GM21717 (cell line): ENCODE measurements at regions not wholly inside any gene's neighbourhood (a gene's known extent, or its start where the extent isn't known, plus 50 kb on each side); places are given as distances from the start of the nearest gene placed in this dataset.
"Not testable (repeated sequence)": the region's sequence is repeated elsewhere in the genome, so short reads cannot be mapped to it uniquely, and the experiment has no call there.

ENCODE experiments used
- ATAC-seq: cut with Tn5 transposase; IDR thresholded peaks from one replicate; pipeline ENCODE4 v1.9.1; 2021; ENCODE audit warnings: mild to moderate bottlenecking, moderate library complexity; ENCODE audit not compliant: unreplicated experiment

GRCh38 chr2:198546122-198546521 lies 741.7 kb downstream of the PLCL1 start:
- no peak for ATAC-seq

- no peak for ATAC-seq
These were observed 741.0 kb downstream of the PLCL1 start for GRCh38 chr2:198545411-198545810.

DNA sequence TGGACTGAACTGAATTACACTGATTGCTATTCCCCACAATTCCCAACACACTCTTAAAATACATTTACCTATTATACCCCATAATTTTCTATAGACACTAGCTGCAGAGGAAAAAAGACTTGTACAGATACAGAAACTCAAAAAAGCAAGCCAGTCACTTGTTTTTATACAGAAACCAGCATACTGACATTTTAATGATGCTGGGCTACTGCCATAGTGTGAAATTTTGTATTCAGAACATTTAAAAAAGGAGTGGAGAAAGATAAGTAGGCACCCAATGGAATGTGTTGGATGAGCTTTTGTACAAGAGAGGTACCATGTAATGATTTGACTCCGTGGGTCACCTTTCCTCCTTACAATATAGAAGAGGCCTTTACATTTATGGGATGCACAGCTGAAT lies 740.1 kb downstream of the PLCL1 start:
- ATAC-seq = no peak

- ATAC-seq = no peak
These were observed 730.4 kb downstream of the PLCL1 start for GRCh38 chr2:198534756-198535155.

DNA sequence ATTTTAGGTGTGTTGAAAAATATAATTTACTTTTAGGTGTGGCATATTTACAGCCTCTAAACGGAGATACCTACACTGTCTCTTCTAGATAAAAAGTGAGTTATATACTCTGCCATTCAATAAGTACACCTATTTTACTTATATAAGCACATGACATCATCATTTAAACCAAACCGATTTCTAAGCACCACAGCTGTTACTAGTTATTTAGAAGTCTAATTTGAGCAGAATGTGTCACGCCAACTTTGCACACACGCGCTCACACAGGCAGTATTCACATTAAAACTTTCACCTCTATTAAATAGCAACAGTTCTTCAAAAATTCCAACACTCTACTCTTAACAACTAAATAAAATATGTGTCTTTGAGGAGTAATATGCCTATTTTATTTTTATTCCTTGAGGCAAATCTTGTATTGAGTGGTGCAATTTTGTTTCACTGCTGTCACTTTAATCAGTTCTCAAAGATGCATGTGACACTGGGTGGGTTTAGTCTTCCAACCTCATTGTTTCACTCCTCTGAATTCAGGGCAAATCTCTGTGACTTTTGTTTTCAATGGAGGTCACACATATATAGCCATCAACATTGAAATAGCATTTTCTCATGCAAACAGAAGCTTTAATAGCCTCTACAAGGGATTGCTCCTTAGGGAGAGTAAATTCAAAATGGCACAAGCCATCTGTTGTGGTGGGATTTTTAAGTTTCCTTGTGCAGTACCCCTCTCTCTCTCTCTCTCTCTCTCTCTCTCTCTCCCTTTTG lies 721.0 kb downstream of the PLCL1 start:
- no peak for ATAC-seq

DNA sequence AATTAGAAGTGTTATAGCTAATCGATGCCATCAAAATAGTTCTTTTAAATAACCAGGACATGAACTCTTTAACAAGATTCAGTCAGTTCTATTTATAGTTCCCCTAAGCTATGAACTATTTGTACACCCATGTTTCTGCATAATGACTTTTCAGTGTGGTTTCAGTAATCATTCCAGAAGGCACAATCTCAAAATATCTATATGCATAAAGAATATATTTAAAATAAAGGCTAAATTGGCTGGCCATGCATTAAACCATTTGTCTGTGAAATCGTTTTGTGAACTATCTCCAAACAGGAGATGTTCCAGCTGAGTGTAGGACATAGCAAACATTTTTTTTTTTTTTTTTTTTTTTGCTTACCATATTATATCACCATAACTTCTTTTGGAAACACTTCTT lies 719.3 kb downstream of the PLCL1 start:
- ATAC-seq = no peak

DNA sequence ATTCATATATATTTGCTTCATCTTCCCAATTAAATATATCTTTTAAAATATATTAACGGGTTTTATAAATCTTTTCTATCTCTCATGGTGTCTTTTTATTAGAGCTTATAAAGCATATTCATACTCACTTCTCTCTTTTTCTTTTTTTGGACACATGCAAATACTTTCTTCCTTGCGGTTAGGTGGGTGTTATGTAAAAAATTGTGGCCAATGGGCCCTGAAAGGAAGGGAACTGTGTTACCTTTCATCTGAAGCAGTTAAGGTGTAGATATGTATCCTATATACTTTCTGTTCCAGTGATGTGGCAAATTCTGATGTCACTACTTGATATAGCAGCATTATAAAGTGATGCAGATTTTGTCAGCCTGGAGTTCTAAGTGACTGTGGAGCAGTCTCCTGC lies 714.5 kb downstream of the PLCL1 start:
- peak; percentile 67 for ATAC-seq

GRCh38 chr2:198517976-198518375 lies 713.6 kb downstream of the PLCL1 start:
- ATAC-seq = no peak

- ATAC-seq = not testable (repeated sequence)
These were observed 704.2 kb downstream of the PLCL1 start for GRCh38 chr2:198508610-198509009.

GRCh38 chr2:198499539-198499938 lies 695.1 kb downstream of the PLCL1 start:
- no peak for ATAC-seq

DNA sequence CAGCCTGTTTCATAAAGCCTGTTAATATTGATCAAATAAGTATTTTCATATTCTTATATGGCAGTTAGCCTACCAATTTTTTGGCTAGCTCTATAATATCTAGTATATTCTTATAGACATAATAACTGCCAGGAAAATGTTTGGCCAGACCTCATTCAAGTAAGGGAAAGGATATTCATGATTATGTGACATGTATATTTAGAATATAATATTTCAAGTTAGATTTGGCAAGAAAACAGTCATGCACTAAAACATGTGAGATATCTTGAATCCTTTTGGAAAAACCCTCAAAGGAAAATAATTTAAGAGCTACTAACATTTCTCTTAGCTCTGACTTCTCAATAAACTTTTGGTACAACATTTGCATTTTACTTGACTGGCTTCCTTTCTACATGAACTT lies 694.1 kb downstream of the PLCL1 start:
- ATAC-seq = no peak

DNA sequence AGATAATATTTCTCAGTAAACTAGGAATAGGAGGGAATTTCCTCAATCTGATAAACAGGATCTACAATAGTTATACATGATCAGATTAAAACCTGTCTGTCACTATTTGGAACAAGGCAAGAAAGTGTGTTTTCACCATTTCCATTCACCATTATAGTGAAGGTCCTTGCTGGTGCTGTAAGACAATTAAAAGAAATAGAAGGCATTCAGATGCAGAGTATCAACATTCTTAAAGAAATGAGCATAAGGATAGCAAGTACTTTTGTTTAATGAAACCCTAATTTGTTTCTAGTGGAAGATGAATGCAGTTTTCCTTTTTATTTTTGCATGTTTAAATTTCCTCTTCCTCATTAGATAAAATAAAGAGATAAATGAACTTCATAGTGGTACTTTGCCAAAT lies 693.7 kb downstream of the PLCL1 start:
- ATAC-seq = no peak

DNA sequence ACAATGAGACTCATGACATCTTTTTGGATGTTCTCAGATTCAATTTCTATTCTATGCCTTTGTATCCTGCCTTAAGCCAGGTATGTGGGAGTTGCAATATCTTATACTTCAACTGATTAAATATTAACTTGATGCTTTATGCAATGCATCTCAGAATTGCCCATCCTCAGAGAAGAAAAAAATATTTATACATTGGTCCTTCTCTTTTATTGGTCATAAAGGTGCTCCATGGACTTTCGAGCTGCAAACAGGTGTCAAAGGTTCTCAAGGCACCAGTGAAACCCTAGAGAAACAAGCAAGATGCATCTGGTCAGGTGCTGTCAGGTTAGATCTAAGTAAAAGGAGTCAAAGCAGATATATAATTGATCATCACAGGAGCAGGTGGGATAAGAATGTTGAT lies 690.5 kb downstream of the PLCL1 start:
- no peak for ATAC-seq

DNA sequence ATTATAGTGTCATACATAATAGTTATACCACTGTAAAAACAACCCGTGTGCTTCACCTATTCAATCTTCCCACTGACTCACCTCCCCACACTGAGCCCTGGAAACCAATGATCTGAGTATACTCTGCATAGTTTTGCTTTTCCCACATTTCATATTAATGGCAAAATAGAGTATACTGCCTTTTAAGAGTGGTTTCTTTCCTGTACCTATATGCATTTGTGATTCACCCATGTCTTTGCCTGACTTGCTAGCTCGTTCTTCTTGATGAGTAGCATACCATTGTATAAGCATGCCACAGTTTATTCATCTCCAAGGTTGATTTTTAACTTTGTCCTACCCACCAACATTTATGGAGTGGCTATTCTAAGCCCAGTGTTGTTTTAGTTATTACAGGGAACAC lies 686.4 kb downstream of the PLCL1 start:
- ATAC-seq = no peak

DNA sequence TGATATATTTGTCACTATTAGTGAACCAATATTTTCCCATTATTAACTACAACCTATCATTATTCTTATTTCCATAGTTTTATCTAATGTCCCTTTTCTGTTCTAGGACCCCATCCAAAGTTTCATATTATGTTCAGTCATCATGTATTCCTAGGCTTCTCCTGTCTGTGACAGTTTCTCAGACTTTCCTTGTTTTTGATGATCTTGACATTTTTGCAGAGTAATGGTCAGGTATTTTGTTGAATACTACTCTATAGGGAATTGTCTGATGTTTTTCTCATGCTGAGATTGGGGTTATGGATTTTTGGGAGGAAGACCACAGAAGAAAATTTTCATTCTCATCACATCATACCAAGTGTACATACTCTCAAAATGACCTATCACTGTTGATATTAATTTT lies 684.6 kb downstream of the PLCL1 start:
- ATAC-seq = no peak

DNA sequence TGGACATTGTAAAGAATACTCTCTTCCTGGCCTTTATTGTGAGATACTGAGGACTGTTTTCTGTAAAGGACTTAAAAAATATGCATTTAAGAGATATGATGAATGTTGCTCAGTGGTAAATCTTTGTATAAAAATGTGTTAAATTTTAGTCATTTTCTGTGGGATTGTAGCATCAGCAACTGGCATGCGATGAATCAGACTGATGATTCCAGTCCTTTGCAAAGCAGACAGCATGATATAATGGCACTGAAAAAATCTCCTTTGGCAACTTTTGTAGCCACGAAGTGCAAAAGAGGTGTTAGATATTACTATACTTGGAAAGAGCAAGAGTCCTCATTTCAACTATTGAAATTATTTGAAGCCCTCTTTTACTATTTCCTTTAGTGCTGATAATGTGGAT lies 678.7 kb downstream of the PLCL1 start:
- ATAC-seq = no peak

DNA sequence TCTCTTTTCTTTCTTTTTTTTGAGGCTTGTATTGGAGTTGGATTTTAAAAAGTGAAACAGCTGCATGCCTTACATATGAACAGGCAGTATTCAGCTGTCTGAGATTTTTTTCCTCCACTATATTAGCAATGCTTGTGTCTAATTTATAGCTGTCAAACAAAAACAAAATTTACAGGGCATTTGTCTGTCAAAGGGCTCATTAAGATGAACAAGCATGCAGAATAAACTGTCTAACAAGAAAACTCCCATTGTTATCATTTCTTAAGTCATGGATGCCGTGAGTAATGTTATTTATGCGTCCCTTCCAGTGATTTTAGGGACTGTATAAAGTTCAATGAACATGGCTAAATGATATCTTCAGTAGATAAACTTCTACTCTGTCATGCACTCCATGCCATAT lies 674.7 kb downstream of the PLCL1 start:
- ATAC-seq = no peak

DNA sequence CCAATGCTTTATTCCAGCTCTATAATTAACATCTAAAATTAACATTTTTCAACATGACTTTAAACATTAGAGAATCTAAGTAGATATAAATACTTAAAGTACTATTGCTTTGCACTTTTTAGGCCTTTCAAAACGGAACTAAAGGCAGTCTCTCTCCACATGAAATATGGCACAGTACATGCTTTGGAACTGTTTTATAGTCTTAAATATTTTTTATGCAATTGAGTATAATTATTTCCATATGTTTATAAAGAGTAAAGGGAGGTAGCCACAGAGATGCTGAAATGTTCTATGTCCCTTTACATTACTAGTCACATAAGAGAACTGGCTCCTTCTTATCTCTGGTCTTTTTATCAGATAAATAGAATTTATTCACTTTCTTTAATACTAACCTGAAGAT lies 674.0 kb downstream of the PLCL1 start:
- ATAC-seq = no peak

DNA sequence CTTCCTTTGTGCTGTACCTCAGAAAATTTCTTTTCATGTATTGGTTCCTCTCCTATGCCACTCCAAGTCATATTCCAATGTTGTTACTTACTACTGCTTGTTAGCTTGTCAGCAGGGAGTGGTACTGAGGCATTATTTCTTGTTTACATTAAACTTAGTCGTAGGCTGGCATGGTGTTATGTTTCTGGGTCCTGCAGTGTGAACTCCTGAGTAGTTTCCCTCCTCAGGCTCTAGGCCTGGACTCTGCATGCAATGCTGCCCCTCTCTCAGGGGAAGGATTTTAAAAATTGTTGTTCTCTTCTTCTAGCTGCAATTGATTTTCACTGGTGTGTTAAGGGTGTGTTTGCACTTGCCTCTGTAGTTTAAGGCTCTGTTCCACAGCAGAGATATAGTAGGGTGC lies 671.6 kb downstream of the PLCL1 start:
- ATAC-seq = no peak

DNA sequence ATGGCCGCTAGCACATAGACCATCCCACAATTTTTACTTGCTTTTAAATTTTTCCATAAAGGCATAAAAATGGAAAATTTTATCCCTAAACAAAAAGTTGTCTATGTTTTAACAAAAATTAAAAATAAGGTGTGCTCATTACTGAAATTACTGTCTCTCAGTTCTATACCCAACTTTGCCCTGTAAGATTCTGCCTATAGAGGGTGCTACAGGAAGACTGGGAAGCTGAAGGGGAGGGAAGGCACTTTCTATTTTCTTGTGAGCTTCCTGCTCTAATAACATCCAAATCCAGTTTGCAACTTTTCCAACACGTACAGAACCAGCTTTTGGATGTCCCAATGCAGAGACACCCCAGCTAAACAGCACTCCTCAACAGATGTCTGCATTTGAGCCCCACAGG lies 666.9 kb downstream of the PLCL1 start:
- no peak for ATAC-seq

GRCh38 chr2:198468136-198468535 lies 663.7 kb downstream of the PLCL1 start:
- no peak for ATAC-seq

- no peak for ATAC-seq
These were observed 661.6 kb downstream of the PLCL1 start for GRCh38 chr2:198465970-198466369.

DNA sequence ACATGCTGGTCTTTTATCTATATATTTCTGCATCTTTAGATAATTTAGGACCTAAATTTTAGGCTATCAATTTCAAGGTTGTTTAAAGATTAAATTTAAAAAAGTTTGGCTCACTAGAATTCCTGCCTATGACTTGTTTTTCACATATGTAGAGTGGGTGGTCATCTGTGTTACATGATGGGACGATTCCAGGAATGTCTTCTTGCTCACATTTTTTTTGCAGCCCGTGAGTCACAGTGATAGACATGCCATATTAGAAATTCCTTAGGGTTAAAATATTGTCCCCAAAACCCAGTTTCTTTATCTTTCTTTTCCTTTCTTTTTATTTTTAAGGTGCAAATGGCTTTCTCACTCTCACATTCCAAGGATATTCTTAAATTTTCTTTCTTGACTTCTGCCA lies 652.0 kb downstream of the PLCL1 start:
- ATAC-seq = no peak
